ENCODE measurements at regions not wholly inside any gene's neighbourhood (a gene's known extent, or its start where the extent isn't known, plus 50 kb on each side); places are given as distances from the start of the nearest gene placed in this dataset.
"Not testable (repeated sequence)": the region's sequence is repeated elsewhere in the genome, so short reads cannot be mapped to it uniquely, and the experiment has no call there.

GRCh38 chr2:120509991-120510735 lies 164.2 kb downstream of the INHBB start:
- TF ChIP-seq CTCF (IDR thresholded peaks at IDR 0.05; ENCODE audit: borderline replicate concordance, control extremely low read depth, extremely low read depth, insufficient read depth, missing control alignments) = no peak
- in situ Hi-C loops (cut with MboI; ENCODE audit: low sequenced_read_pairs, unreplicated experiment) = no loop called here
- no peak for DNase-seq (ENCODE audit: low spot score)

- TF ChIP-seq CTCF (IDR thresholded peaks at IDR 0.05; ENCODE audit: borderline replicate concordance, control extremely low read depth, extremely low read depth, insufficient read depth, missing control alignments) = no peak
- DNase-seq (ENCODE audit: low spot score) = no peak
- in situ Hi-C loops (cut with MboI; ENCODE audit: low sequenced_read_pairs, unreplicated experiment) = no loop called here
Measured at GRCh38 chr2:120510751-120511395, 164.9 kb downstream of the INHBB start.

GRCh38 chr2:120511536-120511935 lies 165.6 kb downstream of the INHBB start:
- no peak for DNase-seq (ENCODE audit: low spot score)
- in situ Hi-C loops (cut with MboI; ENCODE audit: low sequenced_read_pairs, unreplicated experiment) = no loop called here
- TF ChIP-seq CTCF (IDR thresholded peaks at IDR 0.05; ENCODE audit: borderline replicate concordance, control extremely low read depth, extremely low read depth, insufficient read depth, missing control alignments) = no peak

- no peak for TF ChIP-seq CTCF (IDR thresholded peaks at IDR 0.05; ENCODE audit: borderline replicate concordance, control extremely low read depth, extremely low read depth, insufficient read depth, missing control alignments)
- in situ Hi-C loops (cut with MboI; ENCODE audit: low sequenced_read_pairs, unreplicated experiment) = no loop called here
- DNase-seq (ENCODE audit: low spot score) = no peak
Measured at GRCh38 chr2:120511947-120512710, 166.2 kb downstream of the INHBB start.

GRCh38 chr2:120513776-120514357 lies 167.9 kb downstream of the INHBB start:
- in situ Hi-C loops (cut with MboI; ENCODE audit: low sequenced_read_pairs, unreplicated experiment) = no loop called here
- no peak for TF ChIP-seq CTCF (IDR thresholded peaks at IDR 0.05; ENCODE audit: borderline replicate concordance, control extremely low read depth, extremely low read depth, insufficient read depth, missing control alignments)

GRCh38 chr2:120514521-120514920 lies 168.6 kb downstream of the INHBB start:
- TF ChIP-seq CTCF (IDR thresholded peaks at IDR 0.05; ENCODE audit: borderline replicate concordance, control extremely low read depth, extremely low read depth, insufficient read depth, missing control alignments) = no peak
- in situ Hi-C loops (cut with MboI; ENCODE audit: low sequenced_read_pairs, unreplicated experiment) = no loop called here
- no peak for DNase-seq (ENCODE audit: low spot score)

More at GRCh38 chr2:120513776-120514357, 167.9 kb downstream of the INHBB start:
- DNase-seq (ENCODE audit: low spot score) = no peak

- in situ Hi-C loops (cut with MboI; ENCODE audit: low sequenced_read_pairs, unreplicated experiment); DNase-seq (ENCODE audit: low spot score): not testable (repeated sequence)
Measured at GRCh38 chr2:120515066-120515758, 169.3 kb downstream of the INHBB start.
